ENCODE measurements at regions not wholly inside any gene's neighbourhood (a gene's known extent, or its start where the extent isn't known, plus 50 kb on each side); places are given as distances from the start of the nearest gene placed in this dataset.

DNA sequence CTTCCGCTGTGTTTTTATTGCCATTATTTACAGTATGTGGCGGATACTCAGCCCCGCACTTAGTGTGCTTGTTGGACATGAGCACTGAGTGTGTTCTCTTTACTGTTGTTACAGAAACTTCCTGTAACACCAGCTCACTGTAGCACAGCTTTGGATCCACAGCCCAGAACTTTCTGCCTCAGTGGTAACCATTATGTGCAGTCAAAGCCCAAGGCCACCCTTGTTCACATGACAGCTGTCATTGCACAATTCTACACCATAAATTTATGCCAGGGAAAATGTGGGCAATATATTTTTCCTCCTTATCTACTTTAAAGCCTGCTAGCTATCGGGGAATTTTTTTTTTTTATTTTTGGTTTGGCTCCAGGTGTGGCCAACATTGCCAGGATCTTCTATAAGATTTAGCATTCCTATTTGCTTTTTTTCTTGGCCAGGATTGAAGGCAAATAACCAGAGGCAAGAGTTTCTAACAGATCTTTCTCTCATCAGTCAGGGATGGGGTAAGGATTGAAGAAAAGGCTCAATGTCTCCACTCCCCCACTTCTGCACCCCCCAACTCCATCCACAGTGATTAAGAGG, 176.0 kb upstream of the PELI2 start:
- TF ChIP-seq, protein P1, sequence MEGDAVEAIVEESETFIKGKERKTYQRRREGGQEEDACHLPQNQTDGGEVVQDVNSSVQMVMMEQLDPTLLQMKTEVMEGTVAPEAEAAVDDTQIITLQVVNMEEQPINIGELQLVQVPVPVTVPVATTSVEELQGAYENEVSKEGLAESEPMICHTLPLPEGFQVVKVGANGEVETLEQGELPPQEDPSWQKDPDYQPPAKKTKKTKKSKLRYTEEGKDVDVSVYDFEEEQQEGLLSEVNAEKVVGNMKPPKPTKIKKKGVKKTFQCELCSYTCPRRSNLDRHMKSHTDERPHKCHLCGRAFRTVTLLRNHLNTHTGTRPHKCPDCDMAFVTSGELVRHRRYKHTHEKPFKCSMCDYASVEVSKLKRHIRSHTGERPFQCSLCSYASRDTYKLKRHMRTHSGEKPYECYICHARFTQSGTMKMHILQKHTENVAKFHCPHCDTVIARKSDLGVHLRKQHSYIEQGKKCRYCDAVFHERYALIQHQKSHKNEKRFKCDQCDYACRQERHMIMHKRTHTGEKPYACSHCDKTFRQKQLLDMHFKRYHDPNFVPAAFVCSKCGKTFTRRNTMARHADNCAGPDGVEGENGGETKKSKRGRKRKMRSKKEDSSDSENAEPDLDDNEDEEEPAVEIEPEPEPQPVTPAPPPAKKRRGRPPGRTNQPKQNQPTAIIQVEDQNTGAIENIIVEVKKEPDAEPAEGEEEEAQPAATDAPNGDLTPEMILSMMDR (IDR thresholded peaks at IDR 0.05), result no peak
- no peak for TF ChIP-seq POLR2A (IDR thresholded peaks at IDR 0.05)
